Astrocyte (in vitro differentiated cells and primary cell): ENCODE measurements at regions not wholly inside any gene's neighbourhood (a gene's known extent, or its start where the extent isn't known, plus 50 kb on each side); places are given as distances from the start of the nearest gene placed in this dataset.

ENCODE experiments used
- EZH2 ChIP-seq: IDR thresholded peaks from 2 replicates; pipeline ENCODE4 v1.6.1; 2012; ENCODE audit warnings: mild to moderate bottlenecking, low read length, inconsistent platforms; ENCODE audit not compliant: insufficient read depth
- TF ChIP-seq, protein P1 (sequence below): IDR thresholded peaks from 2 replicates; pipeline ENCODE4 v1.5.1; 2011; ENCODE audit warnings: low read depth, mild to moderate bottlenecking, inconsistent platforms, low read length, moderate library complexity; ENCODE audit not compliant: insufficient read depth

- TF ChIP-seq, protein P1, sequence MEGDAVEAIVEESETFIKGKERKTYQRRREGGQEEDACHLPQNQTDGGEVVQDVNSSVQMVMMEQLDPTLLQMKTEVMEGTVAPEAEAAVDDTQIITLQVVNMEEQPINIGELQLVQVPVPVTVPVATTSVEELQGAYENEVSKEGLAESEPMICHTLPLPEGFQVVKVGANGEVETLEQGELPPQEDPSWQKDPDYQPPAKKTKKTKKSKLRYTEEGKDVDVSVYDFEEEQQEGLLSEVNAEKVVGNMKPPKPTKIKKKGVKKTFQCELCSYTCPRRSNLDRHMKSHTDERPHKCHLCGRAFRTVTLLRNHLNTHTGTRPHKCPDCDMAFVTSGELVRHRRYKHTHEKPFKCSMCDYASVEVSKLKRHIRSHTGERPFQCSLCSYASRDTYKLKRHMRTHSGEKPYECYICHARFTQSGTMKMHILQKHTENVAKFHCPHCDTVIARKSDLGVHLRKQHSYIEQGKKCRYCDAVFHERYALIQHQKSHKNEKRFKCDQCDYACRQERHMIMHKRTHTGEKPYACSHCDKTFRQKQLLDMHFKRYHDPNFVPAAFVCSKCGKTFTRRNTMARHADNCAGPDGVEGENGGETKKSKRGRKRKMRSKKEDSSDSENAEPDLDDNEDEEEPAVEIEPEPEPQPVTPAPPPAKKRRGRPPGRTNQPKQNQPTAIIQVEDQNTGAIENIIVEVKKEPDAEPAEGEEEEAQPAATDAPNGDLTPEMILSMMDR = no peak
- TF ChIP-seq EZH2 = no peak
These were observed 242.2 kb upstream of the OR4E1 start for GRCh38 chr14:21915826-21916225.
